ENCODE measurements at regions not wholly inside any gene's neighbourhood (a gene's known extent, or its start where the extent isn't known, plus 50 kb on each side); places are given as distances from the start of the nearest gene placed in this dataset.

DNA sequence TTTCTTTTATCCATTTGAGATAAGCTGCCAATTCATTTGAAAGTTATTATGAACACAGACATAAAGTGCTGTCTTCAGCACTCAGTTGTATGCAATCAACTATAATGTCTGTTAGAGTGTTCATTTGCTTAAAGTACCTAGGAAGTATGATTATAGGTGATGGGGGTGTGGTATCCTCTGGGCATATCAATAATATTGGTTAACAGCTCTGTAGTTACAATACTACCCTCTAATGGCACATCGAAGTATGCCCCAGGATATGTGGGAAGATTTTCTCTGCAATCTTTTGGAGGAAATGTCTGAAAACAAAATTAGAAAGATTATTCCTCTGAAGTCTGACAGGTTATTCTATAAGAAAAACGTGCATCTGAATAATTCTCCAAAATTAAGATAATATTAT lies 429.7 kb downstream of the ARL4A start:
- TF ChIP-seq EZH2phosphoT487 (IDR thresholded peaks at IDR 0.05; ENCODE audit: insufficient read depth, low read depth) = no peak
- TF ChIP-seq EZH2 (IDR thresholded peaks at IDR 0.05; ENCODE audit: insufficient read depth, poor library complexity, severe bottlenecking) = no peak

Data from GM23248 (cell line).